NAMALWA (cell line): ENCODE measurements at regions not wholly inside any gene's neighbourhood (a gene's known extent, or its start where the extent isn't known, plus 50 kb on each side); places are given as distances from the start of the nearest gene placed in this dataset.
"Not testable (repeated sequence)": the region's sequence is repeated elsewhere in the genome, so short reads cannot be mapped to it uniquely, and the experiment has no call there.

Experiments used
- DNase-seq: peaks from one replicate; pipeline ENCODE4 v3.0.0-alpha.2; 2015; ENCODE audit warnings: low spot score

DNA sequence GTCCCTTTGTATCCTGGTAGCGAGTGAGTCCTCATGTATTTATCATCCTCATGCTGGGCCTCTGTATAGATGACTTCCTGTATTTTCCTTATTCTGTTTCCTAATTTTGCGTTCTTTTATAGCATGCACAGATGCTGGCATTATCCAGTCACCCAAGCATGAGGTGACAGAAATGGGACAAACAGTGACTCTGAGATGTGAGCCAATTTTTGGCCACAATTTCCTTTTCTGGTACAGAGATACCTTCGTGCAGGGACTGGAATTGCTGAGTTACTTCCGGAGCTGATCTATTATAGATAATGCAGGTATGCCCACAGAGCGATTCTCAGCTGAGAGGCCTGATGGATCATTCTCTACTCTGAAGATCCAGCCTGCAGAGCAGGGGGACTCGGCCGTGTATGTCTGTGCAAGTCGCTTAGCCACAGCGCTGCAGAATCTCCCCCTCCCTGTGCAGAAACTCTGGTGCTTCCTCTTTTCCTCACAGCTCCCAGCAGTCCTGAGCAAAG lies 183.1 kb upstream of the PRSS58 start:
- DNase-seq: no peak

DNA sequence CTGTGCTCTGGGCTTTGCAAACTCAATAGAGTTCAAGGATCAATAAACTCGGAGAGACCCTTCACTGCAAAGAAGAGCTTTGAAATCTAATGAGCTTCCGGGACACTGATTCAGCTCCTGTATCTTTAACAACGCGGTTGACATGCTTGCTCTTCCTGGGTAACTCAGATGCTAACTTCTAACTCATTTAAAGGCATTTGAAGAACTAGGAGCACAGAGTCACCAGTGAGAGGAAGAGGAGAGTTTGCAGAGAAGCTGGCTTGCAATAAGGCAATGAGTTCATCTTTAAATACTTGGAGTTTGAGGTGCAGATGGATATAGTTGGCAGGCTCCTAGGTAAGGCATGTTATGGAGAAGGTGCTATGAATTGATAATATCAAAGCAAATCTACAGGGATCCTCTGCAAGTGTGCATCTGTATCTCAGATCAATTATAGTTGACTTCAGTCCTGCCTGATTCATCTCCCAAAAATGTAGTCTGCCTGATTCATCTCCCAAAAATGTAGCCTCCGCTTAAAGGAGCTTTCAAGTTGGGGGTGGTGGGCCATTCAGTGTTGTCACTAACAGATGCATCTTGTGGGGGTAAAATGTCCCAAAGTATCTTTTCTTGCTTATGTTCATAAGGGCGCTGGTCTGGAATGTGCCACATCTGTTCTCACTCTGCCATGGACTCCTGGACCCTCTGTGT lies 182.5 kb upstream of the PRSS58 start:
- no peak for DNase-seq

DNA sequence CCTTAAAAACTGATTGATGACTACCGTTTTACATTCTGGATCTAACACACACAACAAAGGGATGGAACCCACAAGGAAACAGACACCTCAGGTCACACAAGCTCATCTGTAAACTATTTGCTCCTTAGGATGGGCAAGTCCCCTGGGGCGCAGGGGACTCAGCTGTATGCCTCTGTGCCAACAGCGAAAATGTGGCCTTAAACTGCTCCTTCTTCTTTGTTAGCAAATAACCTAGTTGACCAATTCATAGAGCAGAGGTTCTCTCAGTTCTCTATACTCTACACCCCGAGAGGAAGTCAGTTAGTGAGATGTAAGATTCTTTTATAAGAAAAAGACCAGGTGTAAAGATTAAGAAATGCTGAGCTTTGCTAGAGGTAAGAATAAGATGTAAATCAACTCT lies 181.9 kb upstream of the PRSS58 start:
- no peak for DNase-seq

DNA sequence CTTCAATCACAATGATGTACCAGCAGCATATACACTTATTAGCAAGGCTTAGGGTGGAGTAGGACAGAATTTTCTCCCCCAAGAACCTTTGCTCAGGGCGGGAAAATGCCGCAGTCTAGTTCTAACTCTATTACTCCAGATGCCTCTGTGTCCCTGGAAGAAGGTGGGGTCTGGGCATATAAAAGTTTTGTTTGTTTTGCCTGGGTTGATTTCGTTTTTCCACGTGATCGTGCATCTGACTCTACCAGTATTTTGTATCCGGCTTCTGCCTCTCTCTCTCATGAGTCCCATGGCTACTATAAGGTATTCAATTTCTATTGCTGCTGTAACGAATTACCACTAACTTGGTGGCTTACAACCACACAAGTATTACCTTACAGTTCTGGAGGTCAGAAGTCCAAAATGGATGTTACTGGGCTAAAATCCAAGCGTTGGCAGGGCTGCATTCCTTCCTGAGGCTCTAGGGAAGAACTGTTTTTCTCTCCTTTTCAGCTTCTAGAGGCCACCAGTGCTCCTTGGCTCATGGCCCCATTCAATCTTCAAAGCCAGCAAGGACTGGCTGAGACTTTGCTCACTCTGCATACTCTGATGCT lies 181.2 kb upstream of the PRSS58 start:
- DNase-seq: no peak

DNA sequence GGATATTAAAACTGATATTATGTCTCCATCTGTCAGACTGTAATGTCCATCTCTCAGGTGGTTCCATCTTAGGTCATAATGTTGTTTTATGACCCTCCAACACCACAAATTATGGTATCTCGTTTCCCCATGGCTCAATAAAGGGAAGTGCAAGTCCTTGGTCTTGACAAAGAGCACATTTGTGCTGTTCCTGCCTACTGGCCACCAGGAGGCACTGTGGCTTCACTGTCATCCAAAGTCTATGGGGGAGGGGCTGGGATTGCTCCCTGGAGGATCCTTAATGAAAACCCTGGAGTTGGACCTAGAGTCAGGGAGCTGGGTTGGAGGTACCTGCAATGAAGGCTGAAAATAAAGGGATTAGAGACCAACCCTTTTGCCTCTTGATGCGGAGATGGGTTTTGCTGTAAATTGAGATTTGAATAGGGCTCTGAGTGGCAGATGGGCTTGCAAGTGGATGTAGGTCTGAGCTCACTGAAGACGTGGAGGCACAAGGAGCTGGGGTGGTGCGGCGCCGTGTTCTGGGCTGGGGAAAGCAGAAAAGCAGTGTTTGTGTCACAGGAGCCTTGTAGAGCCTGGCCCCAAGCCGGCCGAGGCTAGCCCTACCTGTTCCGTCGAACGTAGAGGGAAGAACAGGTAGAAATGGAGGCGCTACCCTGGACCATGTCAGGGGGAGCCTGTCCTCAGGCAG lies 180.5 kb upstream of the PRSS58 start:
- DNase-seq: peak; percentile 46

DNA sequence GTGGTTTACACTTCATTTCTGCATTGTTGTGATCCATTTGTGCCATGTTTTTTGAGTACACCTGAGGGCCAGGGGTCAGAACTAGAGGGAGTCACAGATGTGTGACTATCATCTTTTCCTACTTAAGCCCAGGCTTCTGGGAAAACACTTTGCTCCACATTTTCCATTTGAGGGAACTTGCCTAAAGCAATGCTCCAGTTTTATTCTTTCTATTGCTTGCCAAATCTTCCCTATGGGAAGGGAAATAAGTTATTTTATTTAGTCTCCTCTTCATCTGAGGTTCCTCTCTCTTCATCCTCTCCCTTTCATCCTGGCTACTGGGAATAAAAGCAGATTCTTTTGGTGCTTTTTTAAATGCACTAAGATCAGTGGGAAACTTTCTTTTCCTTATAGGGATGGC lies 179.9 kb upstream of the PRSS58 start:
- DNase-seq: no peak

DNA sequence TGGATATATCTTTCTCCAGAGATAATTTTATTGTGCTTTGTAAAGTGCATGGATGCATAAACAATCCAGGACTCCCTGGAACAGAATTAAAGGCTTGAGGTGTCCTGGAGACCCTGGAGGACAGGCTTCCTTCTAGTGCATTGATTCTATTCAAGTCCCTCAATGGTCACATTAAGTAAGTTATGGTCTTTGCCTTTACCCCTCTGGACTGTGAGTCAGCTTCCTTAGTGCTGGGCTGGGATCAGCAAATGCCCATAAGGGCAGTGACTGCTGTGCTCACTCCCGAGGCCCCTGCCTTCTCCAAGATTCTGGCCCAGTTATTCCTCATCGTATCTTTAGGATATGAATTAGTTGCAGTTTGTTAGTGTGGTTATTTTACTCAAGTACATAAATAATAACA lies 178.7 kb upstream of the PRSS58 start:
- no peak for DNase-seq

DNA sequence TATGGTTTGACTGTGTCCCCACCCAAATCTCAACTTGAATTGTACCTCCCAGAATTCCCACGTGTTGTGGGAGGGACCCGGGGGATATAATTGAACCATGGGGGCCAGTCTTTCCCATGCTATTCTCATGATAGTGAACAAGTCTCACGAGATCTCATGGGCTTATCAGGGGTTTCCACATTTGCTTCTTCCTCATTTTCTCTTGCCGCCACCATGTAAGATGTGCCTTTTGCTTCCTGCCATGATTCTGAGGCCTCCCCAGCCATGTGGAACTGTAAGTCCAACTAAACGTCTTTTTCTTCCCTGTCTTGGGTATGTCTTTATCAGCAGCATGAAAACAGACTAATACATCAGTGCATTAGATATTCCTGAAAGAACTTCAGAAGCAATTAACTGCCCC lies 177.7 kb upstream of the PRSS58 start:
- not testable (repeated sequence) for DNase-seq

DNA sequence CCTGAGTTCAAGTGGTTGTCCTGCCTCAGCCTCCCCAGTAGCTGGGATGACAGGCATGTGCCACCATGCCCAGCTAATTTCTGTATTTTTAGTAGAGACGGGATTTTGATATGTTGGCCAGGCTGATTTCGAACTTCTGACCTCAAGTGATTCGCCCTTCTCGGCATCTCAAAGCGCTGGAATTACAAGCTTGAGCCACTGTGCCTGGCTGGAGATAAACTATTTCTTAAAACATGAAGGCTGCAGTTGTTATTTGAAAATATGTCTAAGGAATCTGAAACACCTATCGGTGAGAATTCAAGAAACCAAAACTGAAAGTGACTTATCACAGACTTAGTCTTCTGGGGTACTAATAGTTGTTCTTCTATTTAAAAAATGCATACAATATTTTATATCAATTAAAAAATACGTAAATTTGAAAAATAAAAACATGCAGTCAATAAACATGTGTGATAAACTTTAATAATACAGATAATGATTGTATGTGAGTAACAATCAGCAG lies 176.9 kb upstream of the PRSS58 start:
- DNase-seq: no peak

DNA sequence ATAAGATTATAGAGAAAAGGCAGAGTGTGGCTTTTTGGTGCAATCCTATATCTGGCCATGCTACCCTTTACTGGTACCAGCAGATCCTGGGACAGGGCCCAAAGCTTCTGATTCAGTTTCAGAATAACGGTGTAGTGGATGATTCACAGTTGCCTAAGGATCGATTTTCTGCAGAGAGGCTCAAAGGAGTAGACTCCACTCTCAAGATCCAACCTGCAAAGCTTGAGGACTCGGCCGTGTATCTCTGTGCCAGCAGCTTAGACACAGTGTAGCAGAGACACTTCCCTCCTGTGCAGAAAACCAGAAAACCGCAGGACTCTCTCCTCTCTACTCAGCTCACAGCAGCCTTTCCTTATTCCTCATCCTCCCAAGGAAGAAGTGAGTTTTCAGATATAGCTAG lies 176.3 kb upstream of the PRSS58 start:
- DNase-seq: not testable (repeated sequence)

DNA sequence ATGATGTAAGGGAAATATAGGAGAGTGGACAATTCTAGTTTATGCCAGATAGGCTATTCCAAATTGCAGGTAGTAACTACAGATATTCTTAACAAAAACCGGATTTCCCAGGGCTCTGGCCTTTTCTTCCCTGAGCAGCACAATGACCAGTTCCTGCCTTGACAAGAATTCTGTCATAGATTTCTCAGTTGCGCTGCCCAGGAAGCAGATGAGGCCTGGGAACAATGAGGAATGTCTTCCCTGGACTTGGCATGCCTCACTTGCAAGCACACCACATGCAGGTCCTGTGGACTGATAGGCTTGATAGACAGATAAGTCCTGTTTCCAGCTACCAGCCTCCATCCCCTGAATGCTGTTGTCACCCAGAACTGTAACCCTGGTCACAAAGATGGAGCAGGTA lies 174.5 kb upstream of the PRSS58 start:
- no peak for DNase-seq

DNA sequence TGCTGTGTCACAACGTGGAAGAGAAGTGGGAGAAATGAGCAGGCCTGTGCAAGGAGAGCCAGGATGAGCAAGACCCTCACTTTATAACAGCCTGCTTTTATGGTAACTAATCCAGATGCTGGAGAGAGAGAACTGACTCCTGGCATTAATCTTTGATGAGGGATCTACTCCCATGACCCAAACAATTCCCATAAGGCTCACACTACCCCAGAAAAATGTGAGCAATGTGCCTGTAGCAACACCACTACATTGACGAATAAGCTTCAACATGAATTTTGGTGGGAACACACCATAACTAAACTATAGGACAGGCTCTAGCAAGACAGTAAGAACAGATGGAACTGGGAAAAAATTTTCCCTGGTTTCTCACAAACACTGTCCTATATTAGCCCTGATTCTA lies 173.6 kb upstream of the PRSS58 start:
- DNase-seq: no peak

DNA sequence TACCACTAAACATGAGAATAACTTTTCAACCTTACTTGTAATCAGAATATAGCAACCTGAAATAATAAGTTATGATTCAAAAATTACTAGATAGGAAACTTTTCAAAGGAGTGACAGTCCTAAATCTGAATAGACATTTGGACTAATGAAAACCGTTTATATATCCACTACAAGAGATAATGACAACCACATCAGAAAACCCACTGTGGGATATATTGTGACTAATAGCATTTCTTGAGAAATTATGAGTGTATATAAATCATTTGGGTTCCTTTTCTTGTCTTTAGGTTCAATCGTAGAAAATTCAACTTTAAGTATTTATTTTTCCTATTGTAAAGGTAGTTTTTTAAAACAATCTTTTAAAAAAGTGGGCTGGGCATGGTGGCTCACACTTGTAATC lies 170.2 kb upstream of the PRSS58 start:
- no peak for DNase-seq

DNA sequence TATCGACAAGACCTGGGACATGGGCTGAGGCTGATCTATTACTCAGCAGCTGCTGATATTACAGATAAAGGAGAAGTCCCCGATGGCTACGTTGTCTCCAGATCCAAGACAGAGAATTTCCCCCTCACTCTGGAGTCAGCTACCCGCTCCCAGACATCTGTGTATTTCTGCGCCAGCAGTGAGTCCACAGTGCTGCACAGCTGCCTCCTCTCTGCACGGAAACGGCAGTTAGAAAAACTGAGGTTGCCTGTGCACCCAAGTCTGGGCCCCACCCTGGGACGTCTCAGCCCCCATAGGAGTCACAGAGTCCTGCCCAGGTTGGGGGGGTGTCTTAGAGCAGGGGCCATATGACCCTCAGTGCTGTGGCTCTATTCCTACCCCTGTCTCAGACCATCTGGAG lies 167.4 kb upstream of the PRSS58 start:
- DNase-seq: no peak

DNA sequence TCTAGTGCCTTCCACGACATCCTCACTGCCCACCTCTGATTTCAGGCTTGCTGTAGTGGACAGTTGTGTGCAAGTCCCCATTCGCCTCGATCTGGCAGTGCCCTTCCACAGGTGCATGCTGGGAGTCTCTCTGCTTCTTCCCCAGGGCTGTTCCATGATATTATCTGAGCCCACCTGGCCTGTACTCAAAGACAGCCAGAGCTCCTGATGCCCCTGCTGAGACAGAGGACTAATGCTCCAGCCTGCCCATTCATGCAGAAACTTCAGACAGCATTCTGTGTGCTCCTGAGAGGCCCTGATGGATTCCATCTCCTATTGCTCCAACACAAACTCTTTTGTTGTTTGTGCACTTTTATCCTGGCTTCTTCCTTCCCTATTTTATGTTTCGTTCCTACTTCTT lies 164.8 kb upstream of the PRSS58 start:
- no peak for DNase-seq

DNA sequence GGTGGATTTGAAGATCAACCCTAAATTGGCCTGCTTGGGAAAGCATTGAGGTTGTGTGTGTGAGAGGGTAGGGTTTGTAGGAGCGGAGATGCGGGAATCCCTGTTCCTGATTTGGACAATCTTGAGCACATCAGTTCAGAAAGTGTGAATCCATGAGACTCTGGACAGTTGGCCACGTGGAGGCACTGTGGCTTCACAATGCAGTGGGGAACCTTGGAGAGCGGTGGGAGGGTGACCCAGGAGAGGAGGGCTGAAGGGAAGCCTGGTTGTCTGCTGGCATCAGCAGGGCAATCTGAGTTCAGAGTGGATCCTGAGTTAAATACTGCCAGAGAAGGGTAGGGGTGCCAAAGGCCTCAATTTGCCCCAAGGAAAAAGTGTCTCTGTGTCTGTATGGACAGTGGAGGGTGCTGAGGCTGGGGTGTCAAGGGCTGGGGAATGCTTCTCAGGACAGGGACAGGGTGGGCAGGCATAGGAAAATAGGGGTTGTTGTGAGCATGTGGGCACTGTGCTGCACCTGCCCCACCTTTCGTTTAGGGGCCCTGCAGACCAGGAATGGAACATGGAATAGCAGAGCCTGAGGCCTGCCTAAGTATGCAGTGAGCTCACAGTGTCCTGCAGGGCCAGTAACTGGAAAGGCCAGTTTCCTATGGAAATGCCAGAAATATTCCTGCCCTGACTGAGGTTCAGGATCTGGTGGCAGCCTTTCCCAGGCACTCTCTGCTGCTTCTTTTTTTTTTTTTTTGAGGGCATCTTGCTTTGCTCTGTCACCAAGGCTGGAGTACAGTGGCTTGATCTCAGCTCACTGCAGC lies 162.9 kb upstream of the PRSS58 start:
- no peak for DNase-seq

DNA sequence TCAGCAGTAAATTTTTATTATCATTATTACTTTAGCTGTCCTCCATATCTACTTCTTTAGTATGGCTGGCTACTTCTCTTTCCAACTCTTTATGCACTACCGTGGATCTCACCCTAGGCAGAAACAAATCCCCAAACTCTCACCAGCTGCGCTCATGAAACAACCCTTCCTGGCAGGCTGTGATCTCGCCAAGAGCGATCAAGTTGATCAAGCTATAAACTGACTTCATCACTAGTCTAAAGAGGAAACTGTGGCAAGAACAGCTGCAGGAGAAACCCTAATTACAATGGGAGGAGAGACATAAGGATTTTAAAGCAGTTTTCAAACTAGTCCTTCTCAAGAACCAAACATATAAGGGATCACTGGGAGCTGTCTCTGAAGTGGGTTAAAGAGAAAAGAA lies 160.5 kb upstream of the PRSS58 start:
- peak; percentile 15 for DNase-seq

DNA sequence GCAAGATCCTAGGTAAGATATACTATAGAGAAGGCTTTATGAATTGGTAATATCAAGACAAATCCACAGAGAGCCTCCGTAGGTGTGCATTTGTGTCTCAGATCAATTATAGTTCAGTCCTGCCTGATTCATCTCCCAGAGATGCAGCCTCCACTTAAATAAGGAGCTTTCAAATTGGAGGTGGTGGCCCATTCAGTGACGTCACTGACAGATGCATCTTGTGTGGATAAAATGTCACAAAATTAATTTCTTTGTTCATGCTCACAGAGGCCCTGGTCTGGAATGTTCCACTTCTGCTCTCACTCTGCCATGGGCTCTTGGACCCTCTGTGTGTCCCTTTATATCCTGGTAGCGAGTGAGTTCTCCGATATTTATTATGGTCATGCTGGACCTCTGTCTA lies 157.1 kb upstream of the PRSS58 start:
- DNase-seq: no peak

DNA sequence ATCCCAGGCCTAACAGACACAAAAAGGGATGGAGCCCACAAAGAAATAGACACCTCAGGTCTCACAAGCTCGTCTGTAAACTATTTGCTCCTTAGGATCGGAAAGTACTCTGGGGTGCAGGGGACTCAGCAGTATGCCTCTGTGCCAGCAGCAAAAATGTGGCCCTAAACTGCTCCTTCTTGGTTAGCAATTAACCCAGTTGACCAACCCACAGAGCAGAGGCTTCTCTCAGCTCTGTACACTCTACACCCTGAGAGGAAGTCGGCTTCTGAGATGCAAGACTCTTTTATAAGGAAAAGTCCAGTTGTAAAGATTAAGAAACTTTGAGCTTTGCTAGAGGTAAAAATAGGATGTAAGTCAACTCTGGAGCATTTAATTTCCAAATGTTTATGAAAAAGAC lies 156.3 kb upstream of the PRSS58 start:
- DNase-seq: no peak

DNA sequence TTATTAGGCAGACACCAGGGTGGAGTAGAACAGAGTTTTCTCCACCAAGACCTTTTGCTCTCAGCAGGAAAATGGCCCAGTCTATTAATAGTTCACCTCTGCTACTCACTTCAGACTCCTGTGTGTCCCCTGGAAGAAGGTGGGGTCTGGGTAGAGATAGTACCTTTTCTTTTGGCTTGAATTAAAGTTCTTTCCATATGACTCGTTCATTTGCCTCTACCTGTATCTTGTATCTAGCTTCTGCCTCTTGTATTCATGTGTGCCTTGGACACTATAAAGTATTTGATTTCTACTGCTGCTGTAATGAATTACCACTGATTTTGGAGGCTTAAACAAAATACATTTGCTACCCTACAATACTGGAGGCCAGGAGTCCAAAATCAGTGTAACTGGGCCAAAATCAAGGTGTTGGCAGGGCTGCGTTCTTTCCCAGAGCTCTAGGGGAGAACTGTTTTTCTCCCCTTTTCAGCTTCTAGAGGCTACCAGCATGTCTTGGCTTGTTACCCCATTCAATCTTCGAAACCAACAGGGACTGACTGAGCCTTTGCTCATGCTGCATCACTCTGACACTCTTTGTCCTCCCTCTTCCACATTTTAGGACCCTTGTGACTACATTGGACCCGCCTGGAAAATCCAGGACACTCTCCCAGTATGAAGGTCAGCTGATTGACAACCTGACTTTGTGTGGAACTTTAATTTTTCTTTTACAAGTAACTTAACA lies 155.6 kb upstream of the PRSS58 start:
- DNase-seq: no peak

DNA sequence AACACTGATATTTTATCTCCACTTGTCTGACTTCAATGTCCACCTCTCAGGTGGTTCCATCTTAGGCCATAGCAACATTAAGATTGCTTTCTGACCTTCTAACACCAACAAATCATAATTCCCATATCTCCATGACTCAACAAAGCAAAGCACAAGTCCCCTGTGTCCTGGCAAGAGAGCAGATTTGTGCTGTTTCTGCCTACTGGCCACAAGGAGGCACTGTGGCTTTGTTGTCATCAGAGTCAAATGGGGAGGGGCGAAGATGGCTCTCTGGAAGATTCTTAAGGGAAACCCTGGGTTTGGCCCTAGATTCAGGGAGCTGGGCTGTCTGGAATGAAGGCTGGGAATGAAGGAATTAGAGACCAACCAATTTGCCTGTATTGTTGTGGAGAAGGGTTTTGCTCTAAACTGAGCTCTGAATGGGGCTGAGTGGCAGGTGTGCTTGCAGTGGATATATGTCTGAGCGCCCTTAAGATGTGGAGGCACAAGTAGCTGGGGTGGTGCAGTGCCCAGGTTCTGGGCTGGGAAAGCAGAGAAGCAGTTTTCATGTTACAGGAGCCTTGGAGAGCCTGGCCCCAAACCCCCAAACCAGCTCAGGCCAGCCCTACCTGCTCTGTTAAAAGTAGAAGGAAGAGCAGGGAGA lies 154.8 kb upstream of the PRSS58 start:
- peak; percentile 77 for DNase-seq
